PC-3 (cell line): ENCODE measurements at regions not wholly inside any gene's neighbourhood (a gene's known extent, or its start where the extent isn't known, plus 50 kb on each side); places are given as distances from the start of the nearest gene placed in this dataset.

Experiments used
- ATAC-seq: fragments of 200-7000 bp; cut with Tn5 transposase; 2 replicates; pipeline ENCODE4 v1.9.1; 2020; ENCODE audit warnings: mild to moderate bottlenecking, moderate library complexity
- BruUV-seq: library from RNA; stranded (reverse); fragments of 400-500 nt; replicated peaks from 2 replicates; lab custom pipeline; 2021; lab: Mats Ljungman, UMichigan
- CTCF ChIA-PET: fragments of 300-600 bp; sonication (Branson Sonifier 250); formaldehyde crosslinking; loops from one replicate; lab custom pipeline; 2022; ENCODE audit warnings: antibody characterized with exemption; lab: Charles Lee
- POLR2A ChIA-PET: fragments of 300-600 bp; sonication (Branson Sonifier 250); formaldehyde crosslinking; loops from one replicate; lab custom pipeline; 2022; ENCODE audit warnings: antibody characterized with exemption; ENCODE audit not compliant: unreplicated experiment; lab: Charles Lee
- DNase-seq: peaks from one replicate; pipeline ENCODE4 v3.0.0-alpha.2; 2015
- H2AFZ ChIP-seq: fragments of 300-600 bp; sonication (generic); 2 replicates; pipeline ENCODE4 v1.6.0; 2016; ENCODE audit warnings: antibody characterized with exemption, low read length
- H3F3A ChIP-seq: fragments of 300-600 bp; sonication (generic); one replicate; pipeline ENCODE4 v1.6.0; 2017; ENCODE audit warnings: antibody characterized with exemption, low read length, control low read depth, mild to moderate bottlenecking; ENCODE audit not compliant: unreplicated experiment
- H3K27ac ChIP-seq: fragments of 300-600 bp; sonication (generic); 2 replicates; pipeline ENCODE4 v1.5.1; 2016; ENCODE audit warnings: mild to moderate bottlenecking, low read length
- H3K27me3 ChIP-seq: fragments of 300-600 bp; sonication (generic); 2 replicates; pipeline ENCODE4 v1.6.1; 2016; ENCODE audit warnings: low read length, mixed read lengths
- H3K36me3 ChIP-seq: fragments of 300-600 bp; sonication (generic); 2 replicates; pipeline ENCODE4 v1.6.1; 2016; ENCODE audit warnings: low read depth, mixed run types, low read length, mixed read lengths
- H3K4me1 ChIP-seq: fragments of 300-600 bp; sonication (generic); 2 replicates; pipeline ENCODE4 v1.5.1; 2016; ENCODE audit warnings: low read length; ENCODE audit not compliant: insufficient read depth
- H3K4me2 ChIP-seq: fragments of 300-600 bp; sonication (generic); 2 replicates; pipeline ENCODE4 v1.6.0; 2016; ENCODE audit warnings: low read length
- H3K4me3 ChIP-seq: fragments of 300-600 bp; sonication (generic); 2 replicates; pipeline ENCODE4 v1.5.1; 2016; ENCODE audit warnings: mild to moderate bottlenecking, low read length, mixed read lengths
- H3K79me2 ChIP-seq: fragments of 300-600 bp; sonication (generic); 2 replicates; pipeline ENCODE4 v1.6.1; 2017; ENCODE audit warnings: low read length, mixed read lengths
- H3K9ac ChIP-seq: fragments of 300-600 bp; sonication (generic); 2 replicates; pipeline ENCODE4 v1.6.0; 2016; ENCODE audit warnings: mild to moderate bottlenecking, low read length
- H3K9me2 ChIP-seq: fragments of 300-600 bp; sonication (generic); replicated peaks from 2 replicates; pipeline ENCODE4 v1.6.1; 2016; ENCODE audit warnings: mixed run types, low read length, mixed read lengths
- H3K9me3 ChIP-seq: fragments of 300-600 bp; sonication (generic); 2 replicates; pipeline ENCODE4 v1.6.1; 2016; ENCODE audit warnings: low read length, mixed read lengths
- H4K20me1 ChIP-seq: fragments of 300-600 bp; sonication (generic); 2 replicates; pipeline ENCODE4 v1.6.1; 2016; ENCODE audit warnings: low read length, mixed read lengths
- CTCF ChIP-seq: fragments of 300-600 bp; sonication (generic); conservative IDR thresholded peaks from 2 replicates; pipeline ENCODE4 v1.5.1; 2017; ENCODE audit warnings: antibody characterized with exemption, low read depth, mild to moderate bottlenecking, low read length
- EZH2 ChIP-seq: fragments of 300-600 bp; sonication (generic); IDR thresholded peaks from one replicate; pipeline ENCODE4 v1.6.1; 2017; ENCODE audit warnings: antibody characterized with exemption, mild to moderate bottlenecking, low read length; ENCODE audit not compliant: unreplicated experiment
- EZH2phosphoT487 ChIP-seq: fragments of 300-600 bp; sonication (generic); IDR thresholded peaks from 2 replicates; pipeline ENCODE4 v1.6.1; 2018; ENCODE audit warnings: mild to moderate bottlenecking, antibody characterized with exemption, low read length, borderline replicate concordance
- intact Hi-C: fragments of 100-400 bp; cut with micrococcal nuclease; formaldehyde crosslinking; loops from 2 replicates; pipeline ENCODE4 v1.9.0; 2023

DNA sequence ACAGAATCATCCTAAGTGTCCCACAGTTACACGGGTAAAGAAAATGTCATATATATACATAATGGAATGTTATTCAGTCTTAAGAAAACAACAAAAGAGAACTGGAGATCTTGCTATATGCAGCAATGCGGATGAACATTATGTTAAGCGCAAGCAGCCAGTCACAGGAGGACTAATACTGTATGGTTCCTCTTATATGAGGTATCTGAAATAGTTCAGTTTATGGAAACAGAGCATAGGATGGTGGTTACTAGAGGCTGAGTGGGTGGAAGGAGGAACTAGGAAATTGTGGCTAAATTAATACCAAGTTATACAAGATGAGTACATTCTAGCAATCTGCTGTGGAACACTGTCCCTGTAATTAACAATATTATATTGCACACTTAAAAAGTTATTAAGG, 834.3 kb downstream of the KCNT2 start:
- no TSS peak for BruUV-seq
- no peak for TF ChIP-seq EZH2phosphoT487
- no peak for TF ChIP-seq CTCF
- no peak for TF ChIP-seq EZH2
- Histone ChIP-seq H3K36me3 (no peaks in the 10 kb centered on the region), H3K27me3 (no peaks in the 10 kb centered on the region), H3K9me3 (no peaks in the 10 kb centered on the region), H4K20me1 (no peaks in the 10 kb centered on the region), H3K27ac (no peak overlapping the region), H3K9me2 (no peaks in the 10 kb centered on the region), H2AFZ (no peak overlapping the region), H3K4me3 (no peak overlapping the region), H3K4me1 (no peaks in the 10 kb centered on the region), H3F3A (no peaks in the 10 kb centered on the region), H3K79me2 (no peaks in the 10 kb centered on the region), H3K4me2 (no peak overlapping the region), H3K9ac (no peak overlapping the region)
- intact Hi-C loops = no loop called here
- ChIA-PET CTCF (no interaction called here), POLR2A (no interaction called here)
- DNase-seq (no peak), ATAC-seq (no peak)

- POLR2A ChIA-PET = no interaction called here
These were observed 838.8 kb downstream of the KCNT2 start for GRCh38 chr1:195769461-195769860.

GRCh38 chr1:195768936-195769335, 839.3 kb downstream of the KCNT2 start:
- no peak overlapping the region for H3K4me3 ChIP-seq
- intact Hi-C loops = no loop called here
- POLR2A ChIA-PET = no interaction called here
- no peaks in the 10 kb centered on the region for H3F3A ChIP-seq
- ATAC-seq (no peak), DNase-seq (no peak)
- H3K9ac ChIP-seq = no peak overlapping the region
- no peak overlapping the region for H2AFZ ChIP-seq
- no peaks in the 10 kb centered on the region for H4K20me1 ChIP-seq
- no peak overlapping the region for H3K27ac ChIP-seq
- H3K36me3 ChIP-seq = no peaks in the 10 kb centered on the region
- H3K4me1 ChIP-seq = no peaks in the 10 kb centered on the region
- TF ChIP-seq EZH2 = no peak
- TF ChIP-seq EZH2phosphoT487 = no peak
- TF ChIP-seq CTCF = no peak
- no peaks in the 10 kb centered on the region for H3K9me2 ChIP-seq
- CTCF ChIA-PET = no interaction called here
- H3K4me2 ChIP-seq = no peak overlapping the region
- no peaks in the 10 kb centered on the region for H3K9me3 ChIP-seq
- BruUV-seq = no TSS peak
- H3K27me3 ChIP-seq = no peaks in the 10 kb centered on the region
- no peaks in the 10 kb centered on the region for H3K79me2 ChIP-seq

More at GRCh38 chr1:195769461-195769860, 838.8 kb downstream of the KCNT2 start:
- CTCF ChIA-PET = no interaction called here
- intact Hi-C loops = no loop called here
- Histone ChIP-seq H2AFZ (no peak overlapping the region), H3K4me3 (no peak overlapping the region), H3K36me3 (no peaks in the 10 kb centered on the region), H3F3A (no peaks in the 10 kb centered on the region), H3K9ac (no peak overlapping the region), H3K4me2 (no peak overlapping the region), H3K9me2 (no peaks in the 10 kb centered on the region), H3K9me3 (no peaks in the 10 kb centered on the region), H3K27ac (no peak overlapping the region), H3K27me3 (no peaks in the 10 kb centered on the region), H3K4me1 (no peaks in the 10 kb centered on the region), H3K79me2 (no peaks in the 10 kb centered on the region), H4K20me1 (no peaks in the 10 kb centered on the region)
- no peak for TF ChIP-seq EZH2
- TF ChIP-seq EZH2phosphoT487 = no peak
- no peak for TF ChIP-seq CTCF
- ATAC-seq (no peak), DNase-seq (no peak)
- no TSS peak for BruUV-seq
